ENCODE measurements at regions not wholly inside any gene's neighbourhood (a gene's known extent, or its start where the extent isn't known, plus 50 kb on each side); places are given as distances from the start of the nearest gene placed in this dataset.

DNA sequence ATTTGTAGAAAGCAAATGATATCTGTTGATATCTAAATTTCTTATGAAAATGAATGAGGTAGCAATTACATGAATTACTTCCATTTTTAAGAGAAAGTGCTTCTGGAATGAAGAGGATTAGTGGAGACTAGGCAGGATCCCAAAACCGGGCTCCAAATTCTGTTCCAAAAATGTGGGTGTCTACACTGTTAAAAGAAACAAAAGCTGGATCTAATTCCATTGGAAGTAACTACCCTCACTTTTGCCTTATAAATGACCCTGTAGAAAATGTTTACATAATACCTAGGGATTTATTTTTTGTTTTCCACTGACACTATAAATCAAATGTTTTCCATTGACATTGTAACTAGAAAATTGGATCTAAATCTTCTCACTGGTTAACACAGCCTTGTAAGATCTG lies 454.9 kb upstream of the JARID2 start:
- TF ChIP-seq, protein P1, sequence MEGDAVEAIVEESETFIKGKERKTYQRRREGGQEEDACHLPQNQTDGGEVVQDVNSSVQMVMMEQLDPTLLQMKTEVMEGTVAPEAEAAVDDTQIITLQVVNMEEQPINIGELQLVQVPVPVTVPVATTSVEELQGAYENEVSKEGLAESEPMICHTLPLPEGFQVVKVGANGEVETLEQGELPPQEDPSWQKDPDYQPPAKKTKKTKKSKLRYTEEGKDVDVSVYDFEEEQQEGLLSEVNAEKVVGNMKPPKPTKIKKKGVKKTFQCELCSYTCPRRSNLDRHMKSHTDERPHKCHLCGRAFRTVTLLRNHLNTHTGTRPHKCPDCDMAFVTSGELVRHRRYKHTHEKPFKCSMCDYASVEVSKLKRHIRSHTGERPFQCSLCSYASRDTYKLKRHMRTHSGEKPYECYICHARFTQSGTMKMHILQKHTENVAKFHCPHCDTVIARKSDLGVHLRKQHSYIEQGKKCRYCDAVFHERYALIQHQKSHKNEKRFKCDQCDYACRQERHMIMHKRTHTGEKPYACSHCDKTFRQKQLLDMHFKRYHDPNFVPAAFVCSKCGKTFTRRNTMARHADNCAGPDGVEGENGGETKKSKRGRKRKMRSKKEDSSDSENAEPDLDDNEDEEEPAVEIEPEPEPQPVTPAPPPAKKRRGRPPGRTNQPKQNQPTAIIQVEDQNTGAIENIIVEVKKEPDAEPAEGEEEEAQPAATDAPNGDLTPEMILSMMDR (IDR thresholded peaks at IDR 0.05; ENCODE audit: low read depth, low read length), result no peak
- H3K4me3 ChIP-seq (ENCODE audit: low read depth, low read length), result no peak overlapping the region

DNA sequence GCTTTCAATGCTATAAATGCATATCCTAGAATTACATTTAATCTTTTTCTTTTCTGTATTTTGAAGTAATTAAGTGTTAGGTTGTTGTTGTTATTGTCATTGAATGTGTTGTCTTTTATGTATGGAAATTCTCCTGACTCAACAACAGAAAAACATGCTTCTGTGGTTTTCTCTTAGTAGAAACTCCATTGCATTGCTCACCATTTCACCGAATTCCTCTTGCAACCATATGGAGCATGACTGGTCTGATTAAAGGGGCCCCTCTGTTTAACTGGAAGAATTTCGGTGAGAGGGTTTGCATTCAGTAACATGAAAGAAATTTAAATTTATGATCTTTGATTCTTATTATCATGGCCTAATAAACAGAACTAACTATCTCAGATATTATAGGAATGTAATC lies 454.3 kb upstream of the JARID2 start:
- TF ChIP-seq, protein P1 (IDR thresholded peaks at IDR 0.05; ENCODE audit: low read depth, low read length), result no peak
- H3K4me3 ChIP-seq (ENCODE audit: low read depth, low read length), result no peak overlapping the region

- TF ChIP-seq, protein P1 (IDR thresholded peaks at IDR 0.05; ENCODE audit: low read depth, low read length), result no peak
- no peak overlapping the region for H3K4me3 ChIP-seq (ENCODE audit: low read depth, low read length)
Observed at GRCh38 chr6:14792118-14792955, 453.5 kb upstream of the JARID2 start.

DNA sequence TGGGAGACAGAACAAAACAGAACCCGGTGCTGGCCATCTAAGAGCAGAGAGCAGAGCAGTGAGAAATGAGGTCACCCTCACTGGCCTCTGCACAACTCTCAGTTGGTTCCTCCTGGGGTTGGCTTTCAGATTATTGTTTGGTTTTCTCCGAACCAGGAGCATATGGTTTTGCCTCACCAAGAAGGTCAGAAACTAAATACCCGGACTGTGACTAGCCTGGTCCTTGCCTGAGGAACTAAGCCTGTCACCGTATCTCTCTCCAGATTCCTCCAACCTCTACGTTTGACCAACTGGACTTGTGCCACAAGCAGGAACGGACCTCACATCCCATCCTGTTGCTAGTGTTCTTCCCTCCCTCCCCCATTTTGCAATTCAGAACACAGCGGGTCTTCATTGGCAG lies 450.4 kb upstream of the JARID2 start:
- TF ChIP-seq, protein P1 (IDR thresholded peaks at IDR 0.05; ENCODE audit: low read depth, low read length), result no peak
- H3K4me3 ChIP-seq (ENCODE audit: low read depth, low read length), result no peak overlapping the region

GRCh38 chr6:14796974-14797762 lies 448.7 kb upstream of the JARID2 start:
- no peak overlapping the region for H3K4me3 ChIP-seq (ENCODE audit: low read depth, low read length)
- TF ChIP-seq, protein P1 (IDR thresholded peaks at IDR 0.05; ENCODE audit: low read depth, low read length), result no peak

GRCh38 chr6:14797875-14798593 lies 447.8 kb upstream of the JARID2 start:
- no peak overlapping the region for H3K4me3 ChIP-seq (ENCODE audit: low read depth, low read length)
- TF ChIP-seq, protein P1 (IDR thresholded peaks at IDR 0.05; ENCODE audit: low read depth, low read length), result no peak

Data from WI38 (cell line).